ENCODE measurements at regions not wholly inside any gene's neighbourhood (a gene's known extent, or its start where the extent isn't known, plus 50 kb on each side); places are given as distances from the start of the nearest gene placed in this dataset.

- H3K27me3 Mint-ChIP-seq (ENCODE audit: low read depth) = peaks cover 5% of the 10 kb centered on the region
- no peak overlapping the region for H3K4me3 Mint-ChIP-seq (ENCODE audit: unreplicated experiment)
- H3K4me1 Mint-ChIP-seq (ENCODE audit: low read depth) = no peaks in the 10 kb centered on the region
- no peak for DNase-seq (ENCODE audit: low spot score)
- no peak overlapping the region for H3K27ac Mint-ChIP-seq (ENCODE audit: unreplicated experiment)
- H3K9me3 Mint-ChIP-seq (ENCODE audit: low read depth) = peaks cover 7% of the 10 kb centered on the region
- no peak for TF ChIP-seq CTCF (IDR thresholded peaks at IDR 0.05)
- H3K36me3 Mint-ChIP-seq (ENCODE audit: low read depth) = no peaks in the 10 kb centered on the region
Observed at GRCh38 chr1:213678753-213679152, 309.0 kb upstream of the PROX1 start.

GRCh38 chr1:213679153-213679552 lies 308.6 kb upstream of the PROX1 start:
- no peak overlapping the region for H3K4me3 Mint-ChIP-seq (ENCODE audit: unreplicated experiment)
- H3K36me3 Mint-ChIP-seq (ENCODE audit: low read depth) = no peaks in the 10 kb centered on the region
- no peak for DNase-seq (ENCODE audit: low spot score)
- no peak for TF ChIP-seq CTCF (IDR thresholded peaks at IDR 0.05)
- no peaks in the 10 kb centered on the region for H3K4me1 Mint-ChIP-seq (ENCODE audit: low read depth)
- H3K9me3 Mint-ChIP-seq (ENCODE audit: low read depth) = peaks cover 7% of the 10 kb centered on the region
- H3K27ac Mint-ChIP-seq (ENCODE audit: unreplicated experiment) = no peak overlapping the region
- H3K27me3 Mint-ChIP-seq (ENCODE audit: low read depth) = peaks cover 5% of the 10 kb centered on the region

GRCh38 chr1:213680677-213681325 lies 307.0 kb upstream of the PROX1 start:
- Mint-ChIP-seq H3K27me3 (ENCODE audit: low read depth) (peaks cover 5% of the 10 kb centered on the region), H3K4me1 (ENCODE audit: low read depth) (no peaks in the 10 kb centered on the region), H3K27ac (ENCODE audit: unreplicated experiment) (no peak overlapping the region), H3K9me3 (ENCODE audit: low read depth) (peaks cover 3% of the 10 kb centered on the region), H3K4me3 (ENCODE audit: unreplicated experiment) (no peak overlapping the region), H3K36me3 (ENCODE audit: low read depth) (no peaks in the 10 kb centered on the region)
- TF ChIP-seq CTCF (IDR thresholded peaks at IDR 0.05) = no peak
- DNase-seq (ENCODE audit: low spot score) = no peak

GRCh38 chr1:213681788-213682340 lies 305.9 kb upstream of the PROX1 start:
- DNase-seq (ENCODE audit: low spot score) = no peak
- Mint-ChIP-seq H3K27me3 (ENCODE audit: low read depth) (peaks cover 5% of the 10 kb centered on the region), H3K4me3 (ENCODE audit: unreplicated experiment) (no peak overlapping the region)

GRCh38 chr1:213683529-213683928 lies 304.2 kb upstream of the PROX1 start:
- no peaks in the 10 kb centered on the region for H3K9me3 Mint-ChIP-seq (ENCODE audit: low read depth)
- no peak for TF ChIP-seq CTCF (IDR thresholded peaks at IDR 0.05)

More at GRCh38 chr1:213681788-213682340, 305.9 kb upstream of the PROX1 start:
- no peaks in the 10 kb centered on the region for H3K9me3 Mint-ChIP-seq (ENCODE audit: low read depth)
- no peaks in the 10 kb centered on the region for H3K4me1 Mint-ChIP-seq (ENCODE audit: low read depth)
- H3K36me3 Mint-ChIP-seq (ENCODE audit: low read depth) = no peaks in the 10 kb centered on the region
- no peak for TF ChIP-seq CTCF (IDR thresholded peaks at IDR 0.05)
- no peak overlapping the region for H3K27ac Mint-ChIP-seq (ENCODE audit: unreplicated experiment)

More at GRCh38 chr1:213683529-213683928, 304.2 kb upstream of the PROX1 start:
- no peaks in the 10 kb centered on the region for H3K36me3 Mint-ChIP-seq (ENCODE audit: low read depth)
- peaks cover 5% of the 10 kb centered on the region for H3K27me3 Mint-ChIP-seq (ENCODE audit: low read depth)
- H3K27ac Mint-ChIP-seq (ENCODE audit: unreplicated experiment) = no peak overlapping the region
- no peak overlapping the region for H3K4me3 Mint-ChIP-seq (ENCODE audit: unreplicated experiment)
- no peaks in the 10 kb centered on the region for H3K4me1 Mint-ChIP-seq (ENCODE audit: low read depth)
- no peak for DNase-seq (ENCODE audit: low spot score)
